HEK293 (cell line): ENCODE measurements at regions not wholly inside any gene's neighbourhood (a gene's known extent, or its start where the extent isn't known, plus 50 kb on each side); places are given as distances from the start of the nearest gene placed in this dataset.

Experiments used
- CTCF ChIA-PET: fragments of 350-600 bp; formaldehyde crosslinking; extraction: SDS; loops from one replicate; lab custom pipeline; 2021; ENCODE audit warnings: antibody characterized with exemption; lab: Yijun Ruan, JAX
- POLR2A ChIA-PET: fragments of 300-600 bp; formaldehyde crosslinking; extraction: SDS; loops from one replicate; lab custom pipeline; 2020; ENCODE audit warnings: antibody characterized with exemption, inconsistent platforms; lab: Yijun Ruan, JAX
- H3K27ac ChIP-seq: fragments of 200-500 bp; sonication (Bioruptor generic); 2 replicates; pipeline ENCODE4 v1.5.1; 2014; ENCODE audit warnings: low read depth, low read length, control low read depth, inconsistent platforms; ENCODE audit errors: extremely low read depth
- H3K36me3 ChIP-seq, 2 experiments: fragments of 200-500 bp in 1 of 2; sonication (Bioruptor generic) in 1 of 2; 1 replicate in 1 of 2; 2 replicates in 1 of 2; pipeline ENCODE4 v1.5.1; 2014 to 2017; ENCODE audit warnings: inconsistent platforms in 2 of 2, low read length in 2 of 2; ENCODE audit not compliant: control insufficient read depth in 2 of 2, insufficient read depth in 1 of 2
- H3K4me1 ChIP-seq: fragments of 200-500 bp; sonication (Bioruptor generic); 2 replicates; pipeline ENCODE4 v1.5.1; 2014; ENCODE audit warnings: mild to moderate bottlenecking, low read length, inconsistent platforms; ENCODE audit not compliant: control insufficient read depth, insufficient read depth
- H3K4me3 ChIP-seq: 2 replicates; pipeline ENCODE4 v1.5.1; 2011; ENCODE audit warnings: low read depth, mild to moderate bottlenecking, control low read depth, low read length, moderate library complexity
- H3K9me3 ChIP-seq: fragments of 200-500 bp; sonication (Bioruptor generic); 2 replicates; pipeline ENCODE4 v1.5.1; 2014; ENCODE audit warnings: low read depth, low read length, inconsistent platforms; ENCODE audit not compliant: control insufficient read depth, insufficient read depth
- EGR2 ChIP-seq: fragments of 450-650 bp; formaldehyde crosslinking; IDR thresholded peaks from 2 replicates; pipeline ENCODE4 v1.5.1; 2016; ENCODE audit warnings: low read depth, missing biosample characterization, missing genetic modification characterization
- HOXC10 ChIP-seq: sonication (generic); formaldehyde crosslinking; IDR thresholded peaks from 2 replicates; pipeline ENCODE4 v1.8.1; 2023; ENCODE audit warnings: mild to moderate bottlenecking, missing genetic modification reagents
- PRDM6 ChIP-seq: fragments of 450-650 bp; formaldehyde crosslinking; IDR thresholded peaks from 2 replicates; pipeline ENCODE4 v1.5.1; 2017; ENCODE audit warnings: missing biosample characterization, missing genetic modification characterization
- SCRT2 ChIP-seq: fragments of 450-650 bp; formaldehyde crosslinking; IDR thresholded peaks from 2 replicates; pipeline ENCODE4 v1.5.1; 2016; ENCODE audit warnings: missing biosample characterization, missing genetic modification characterization
- SP3 ChIP-seq: fragments of 450-650 bp; formaldehyde crosslinking; IDR thresholded peaks from 2 replicates; pipeline ENCODE4 v1.5.1; 2016; ENCODE audit warnings: missing biosample characterization, missing genetic modification characterization
- ZFP3 ChIP-seq: fragments of 450-650 bp; formaldehyde crosslinking; IDR thresholded peaks from 2 replicates; pipeline ENCODE4 v1.5.1; 2016; ENCODE audit warnings: low read depth, missing biosample characterization, missing genetic modification characterization
- ZNF114 ChIP-seq: fragments of 450-650 bp; formaldehyde crosslinking; IDR thresholded peaks from 2 replicates; pipeline ENCODE4 v1.5.0; 2017; ENCODE audit warnings: missing biosample characterization, missing genetic modification characterization
- ZNF354C ChIP-seq: fragments of 450-650 bp; formaldehyde crosslinking; IDR thresholded peaks from 2 replicates; pipeline ENCODE4 v1.5.1; 2016; ENCODE audit warnings: missing biosample characterization, missing genetic modification characterization, low read depth, borderline replicate concordance
- ZNF48 ChIP-seq: fragments of 450-650 bp; formaldehyde crosslinking; IDR thresholded peaks from 2 replicates; pipeline ENCODE4 v1.5.1; 2016; ENCODE audit warnings: missing biosample characterization, missing genetic modification characterization
- ZNF501 ChIP-seq: fragments of 450-650 bp; formaldehyde crosslinking; IDR thresholded peaks from 2 replicates; pipeline ENCODE4 v1.5.1; 2016; ENCODE audit warnings: missing biosample characterization, missing genetic modification characterization
- ZNF529 ChIP-seq: fragments of 450-650 bp; formaldehyde crosslinking; IDR thresholded peaks from 2 replicates; pipeline ENCODE4 v1.5.1; 2017; ENCODE audit warnings: missing genetic modification characterization, missing biosample characterization; ENCODE audit not compliant: insufficient replicate concordance
- ZNF660 ChIP-seq: fragments of 450-650 bp; IDR thresholded peaks from 2 replicates; pipeline ENCODE4 v1.5.1; 2018; ENCODE audit warnings: missing biosample characterization, mild to moderate bottlenecking, missing genetic modification characterization
- ZNF664 ChIP-seq: fragments of 450-650 bp; formaldehyde crosslinking; IDR thresholded peaks from 2 replicates; pipeline ENCODE4 v1.5.1; 2016; ENCODE audit warnings: missing biosample characterization, missing genetic modification characterization
- ZNF704 ChIP-seq: fragments of 450-650 bp; formaldehyde crosslinking; IDR thresholded peaks from 2 replicates; pipeline ENCODE4 v1.5.1; 2016; ENCODE audit warnings: missing biosample characterization, missing genetic modification characterization
- ZNF747 ChIP-seq: fragments of 450-650 bp; formaldehyde crosslinking; IDR thresholded peaks from 2 replicates; pipeline ENCODE4 v1.5.1; 2016; ENCODE audit warnings: missing biosample characterization, missing genetic modification characterization
- ZNF76 ChIP-seq: fragments of 450-650 bp; formaldehyde crosslinking; IDR thresholded peaks from 2 replicates; pipeline ENCODE4; 2016; ENCODE audit warnings: low read depth, missing biosample characterization, missing genetic modification characterization, borderline replicate concordance
- ZNF791 ChIP-seq: fragments of 450-650 bp; formaldehyde crosslinking; IDR thresholded peaks from 2 replicates; pipeline ENCODE4 v1.5.1; 2016; ENCODE audit warnings: missing biosample characterization, missing genetic modification characterization
- ZNF830 ChIP-seq: fragments of 450-650 bp; IDR thresholded peaks from 2 replicates; pipeline ENCODE4 v1.5.0; 2018; ENCODE audit warnings: missing biosample characterization, missing genetic modification characterization, low read depth, mild to moderate bottlenecking, moderate library complexity
- TF ChIP-seq, protein P1 (sequence below): fragments of 450-650 bp; formaldehyde crosslinking; IDR thresholded peaks from 2 replicates; pipeline ENCODE4 v1.5.1; 2016; ENCODE audit warnings: missing biosample characterization, missing genetic modification characterization
- TF ChIP-seq, protein P2 (sequence below): fragments of 450-650 bp; formaldehyde crosslinking; IDR thresholded peaks from 2 replicates; pipeline ENCODE4 v1.5.0; 2017; ENCODE audit warnings: missing biosample characterization, missing genetic modification characterization, borderline replicate concordance

DNA sequence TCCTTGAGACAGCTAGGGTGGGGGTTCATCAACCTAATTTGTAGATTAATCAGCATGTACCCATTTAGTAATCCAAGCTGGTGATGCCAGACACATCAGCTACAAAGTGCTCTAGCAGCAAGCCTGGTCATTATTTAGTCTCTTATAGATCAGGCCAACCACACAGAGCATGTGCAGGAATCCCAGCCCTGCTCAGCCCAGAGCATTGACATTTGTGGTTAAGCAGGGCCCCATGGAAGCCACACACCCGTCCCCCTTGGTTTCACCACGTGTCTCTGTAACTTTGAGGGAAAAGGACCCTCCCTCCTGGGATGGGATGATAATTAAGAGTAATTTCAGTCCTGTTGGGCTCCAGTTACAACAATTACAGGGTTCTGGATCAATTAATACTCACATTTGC lies 268.8 kb upstream of the RPL38 start:
- Histone ChIP-seq H3K27ac (no peak overlapping the region), H3K9me3 (no peaks in the 10 kb centered on the region), H3K4me1 (no peaks in the 10 kb centered on the region), H3K36me3 (no peaks in the 10 kb centered on the region), H3K4me3 (no peak overlapping the region)
- ChIA-PET CTCF (no interaction called here), POLR2A (no interaction called here)
- TF ChIP-seq ZNF747 = no peak
- TF ChIP-seq PRDM6 (tag by site-specific recombination) = no peak
- TF ChIP-seq, protein P1, sequence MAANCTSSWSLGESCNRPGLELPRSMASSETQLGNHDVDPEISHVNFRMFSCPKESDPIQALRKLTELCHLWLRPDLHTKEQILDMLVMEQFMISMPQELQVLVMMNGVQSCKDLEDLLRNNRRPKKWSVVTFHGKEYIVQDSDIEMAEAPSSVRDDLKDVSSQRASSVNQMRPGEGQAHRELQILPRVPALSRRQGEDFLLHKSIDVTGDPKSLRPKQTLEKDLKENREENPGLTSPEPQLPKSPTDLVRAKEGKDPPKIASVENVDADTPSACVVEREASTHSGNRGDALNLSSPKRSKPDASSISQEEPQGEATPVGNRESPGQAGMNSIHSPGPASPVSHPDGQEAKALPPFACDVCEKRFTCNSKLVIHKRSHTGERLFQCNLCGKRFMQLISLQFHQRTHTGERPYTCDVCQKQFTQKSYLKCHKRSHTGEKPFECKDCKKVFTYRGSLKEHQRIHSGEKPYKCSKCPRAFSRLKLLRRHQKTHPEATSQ (tag by site-specific recombination) = no peak
- no peak for TF ChIP-seq ZNF529 (tag by site-specific recombination)
- TF ChIP-seq SCRT2 = no peak
- TF ChIP-seq, protein P2, sequence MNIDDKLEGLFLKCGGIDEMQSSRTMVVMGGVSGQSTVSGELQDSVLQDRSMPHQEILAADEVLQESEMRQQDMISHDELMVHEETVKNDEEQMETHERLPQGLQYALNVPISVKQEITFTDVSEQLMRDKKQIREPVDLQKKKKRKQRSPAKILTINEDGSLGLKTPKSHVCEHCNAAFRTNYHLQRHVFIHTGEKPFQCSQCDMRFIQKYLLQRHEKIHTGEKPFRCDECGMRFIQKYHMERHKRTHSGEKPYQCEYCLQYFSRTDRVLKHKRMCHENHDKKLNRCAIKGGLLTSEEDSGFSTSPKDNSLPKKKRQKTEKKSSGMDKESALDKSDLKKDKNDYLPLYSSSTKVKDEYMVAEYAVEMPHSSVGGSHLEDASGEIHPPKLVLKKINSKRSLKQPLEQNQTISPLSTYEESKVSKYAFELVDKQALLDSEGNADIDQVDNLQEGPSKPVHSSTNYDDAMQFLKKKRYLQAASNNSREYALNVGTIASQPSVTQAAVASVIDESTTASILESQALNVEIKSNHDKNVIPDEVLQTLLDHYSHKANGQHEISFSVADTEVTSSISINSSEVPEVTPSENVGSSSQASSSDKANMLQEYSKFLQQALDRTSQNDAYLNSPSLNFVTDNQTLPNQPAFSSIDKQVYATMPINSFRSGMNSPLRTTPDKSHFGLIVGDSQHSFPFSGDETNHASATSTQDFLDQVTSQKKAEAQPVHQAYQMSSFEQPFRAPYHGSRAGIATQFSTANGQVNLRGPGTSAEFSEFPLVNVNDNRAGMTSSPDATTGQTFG (tag by site-specific recombination) = no peak
- no peak for TF ChIP-seq HOXC10
- TF ChIP-seq ZNF76 (tag by site-specific recombination) = no peak
- no peak for TF ChIP-seq ZNF501
- TF ChIP-seq ZNF791 (tag by site-specific recombination) = no peak
- TF ChIP-seq ZFP3 (tag by site-specific recombination) = no peak
- TF ChIP-seq ZNF114 (tag by site-specific recombination) = no peak
- TF ChIP-seq SP3 (tag by site-specific recombination) = no peak
- no peak for TF ChIP-seq EGR2 (tag by site-specific recombination)
- TF ChIP-seq ZNF354C (tag by site-specific recombination) = no peak
- no peak for TF ChIP-seq ZNF830
- no peak for TF ChIP-seq ZNF704 (tag by site-specific recombination)
- TF ChIP-seq ZNF48 = no peak

- ChIA-PET POLR2A (no interaction called here), CTCF (interaction anchor here (0.9 to 1.7 kb wide), 3 partner anchors 11 to 61 kb away, joined by 3 to 6 read pairs (median 4); no protein-coding TSS in a partner anchor)
- no peaks in the 10 kb centered on the region for H3K9me3 ChIP-seq
- H3K36me3 ChIP-seq = no peaks in the 10 kb centered on the region
- H3K4me3 ChIP-seq = no peak overlapping the region
- no peaks in the 10 kb centered on the region for H3K4me1 ChIP-seq
- no peak for TF ChIP-seq ZNF664
- TF ChIP-seq ZNF354C (tag by site-specific recombination) = no peak
- no peak for TF ChIP-seq ZNF660 (tag by site-specific recombination)
- no peak overlapping the region for H3K27ac ChIP-seq
These were observed 266.4 kb upstream of the RPL38 start for GRCh38 chr17:73936908-73937627.
